ENCODE measurements at regions not wholly inside any gene's neighbourhood (a gene's known extent, or its start where the extent isn't known, plus 50 kb on each side); places are given as distances from the start of the nearest gene placed in this dataset.

DNA sequence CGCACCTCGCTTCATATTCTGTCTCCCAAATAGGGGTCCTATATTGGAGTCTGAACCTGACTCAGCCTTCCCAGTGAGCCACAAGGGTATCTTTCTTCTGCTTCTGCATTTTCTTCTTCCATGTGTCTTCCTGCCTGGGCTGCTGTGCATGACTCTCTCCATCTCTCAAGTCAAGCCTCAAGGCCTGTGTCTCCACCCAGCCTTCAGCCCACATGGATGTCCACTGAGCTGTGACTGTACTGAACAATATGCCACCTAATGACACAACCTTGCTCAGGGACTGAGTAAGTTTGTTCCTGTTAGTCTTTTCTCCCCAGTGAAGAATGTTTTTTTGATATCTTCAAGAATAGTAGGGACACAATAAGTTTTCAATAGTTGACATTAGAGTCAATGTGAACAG lies 162.7 kb upstream of the TBX20 start:
- no peak for TF ChIP-seq POLR2AphosphoS5 (IDR thresholded peaks at IDR 0.05)
- DNase-seq, result no peak
- 68 to 98% (median 96%) methylated on average over 2 of the region's 2 CpGs for WGBS, 5 donors
- no peak overlapping the region for H3K27ac ChIP-seq
- H3K27me3 ChIP-seq, result peaks cover 0 to 5% (median 0%) of the 10 kb centered on the region in 3 donors
- intact Hi-C loops (cut with DNase I; ENCODE audit: low total_unique reads), result no loop called here
- H3K36me3 ChIP-seq, result no peaks in the 10 kb centered on the region
- no peaks in the 10 kb centered on the region for H3K9me3 ChIP-seq
- no peak overlapping the region for H3K4me3 ChIP-seq
- peaks cover 0 to 4% (median 0%) of the 10 kb centered on the region in 4 donors for H3K4me1 ChIP-seq

- Histone ChIP-seq H3K4me3 (no peak overlapping the region), H3K4me1 (peaks cover 0 to 2% (median 0%) of the 10 kb centered on the region in 4 donors), H3K9me3 (no peaks in the 10 kb centered on the region), H3K27me3 (peaks cover 0 to 5% (median 0%) of the 10 kb centered on the region in 3 donors), H3K27ac (no peak overlapping the region), H3K36me3 (no peaks in the 10 kb centered on the region)
- TF ChIP-seq POLR2AphosphoS5 (IDR thresholded peaks at IDR 0.05) (no peak), EP300 (IDR thresholded peaks at IDR 0.05) (no peak), CTCF (IDR thresholded peaks at IDR 0.05) (no peak), POLR2A (IDR thresholded peaks at IDR 0.05) (no peak)
- DNase-seq, result no peak
- 70 to 85% (median 74%) methylated on average over 6 of the region's 6 CpGs for WGBS, 5 donors
- intact Hi-C loops (cut with DNase I; ENCODE audit: low total_unique reads), result no loop called here
These were observed 161.5 kb upstream of the TBX20 start for GRCh38 chr7:35415411-35415822.

DNA sequence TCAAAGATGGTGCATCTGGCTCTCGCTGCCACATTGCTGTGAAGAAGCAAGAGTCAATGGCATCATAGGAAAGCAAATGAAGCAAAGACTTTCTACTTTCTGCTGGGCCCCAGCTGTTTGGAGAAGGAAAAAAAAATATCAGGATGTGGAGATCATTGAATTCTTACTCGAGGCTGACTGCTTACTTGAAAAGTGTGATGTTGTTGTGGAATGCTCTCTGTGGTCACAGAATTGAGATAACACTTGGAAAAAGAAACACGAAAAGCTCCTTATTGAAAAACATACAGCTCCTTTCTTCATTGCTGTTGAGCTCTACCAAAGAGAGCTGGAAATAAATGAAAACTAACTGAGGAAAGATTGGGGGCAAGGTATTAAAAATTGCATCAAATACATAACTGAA lies 157.4 kb upstream of the TBX20 start:
- 40 to 54% (median 48%) methylated on average over 3 of the region's 3 CpGs for WGBS, 5 donors
- no peaks in the 10 kb centered on the region for H3K9me3 ChIP-seq
- H3K4me3 ChIP-seq, result no peak overlapping the region
- no peak overlapping the region for H3K27ac ChIP-seq
- H3K4me1 ChIP-seq, result no peaks in the 10 kb centered on the region
- no peaks in the 10 kb centered on the region for H3K27me3 ChIP-seq
- intact Hi-C loops (cut with DNase I; ENCODE audit: low total_unique reads), result no loop called here
- no peak for TF ChIP-seq POLR2A (IDR thresholded peaks at IDR 0.05)
- TF ChIP-seq CTCF (IDR thresholded peaks at IDR 0.05), result no peak
- TF ChIP-seq EP300 (IDR thresholded peaks at IDR 0.05), result no peak
- TF ChIP-seq POLR2AphosphoS5 (IDR thresholded peaks at IDR 0.05), result no peak
- H3K36me3 ChIP-seq, result no peaks in the 10 kb centered on the region
- no peak for DNase-seq

- TF ChIP-seq POLR2A (IDR thresholded peaks at IDR 0.05) (no peak), POLR2AphosphoS5 (IDR thresholded peaks at IDR 0.05) (no peak), CTCF (IDR thresholded peaks at IDR 0.05) (no peak), EP300 (IDR thresholded peaks at IDR 0.05) (no peak)
- 58 to 75% (median 64%) methylated on average over 4 of the region's 4 CpGs for WGBS, 5 donors
- no peak for DNase-seq
These were observed 151.6 kb upstream of the TBX20 start for GRCh38 chr7:35405461-35405860.

GRCh38 chr7:35401217-35401879 lies 147.4 kb upstream of the TBX20 start:
- H3K4me3 ChIP-seq, result no peak overlapping the region
- DNase-seq, result no peak
- TF ChIP-seq POLR2AphosphoS5 (IDR thresholded peaks at IDR 0.05), result no peak
- no peak for TF ChIP-seq POLR2A (IDR thresholded peaks at IDR 0.05)
- TF ChIP-seq EP300 (IDR thresholded peaks at IDR 0.05), result no peak
- no peak for TF ChIP-seq CTCF (IDR thresholded peaks at IDR 0.05)
- no peaks in the 10 kb centered on the region for H3K36me3 ChIP-seq
- intact Hi-C loops (cut with DNase I; ENCODE audit: low total_unique reads), result no loop called here
- H3K4me1 ChIP-seq, result no peaks in the 10 kb centered on the region
- H3K27ac ChIP-seq, result no peak overlapping the region
- H3K27me3 ChIP-seq, result no peaks in the 10 kb centered on the region
- H3K9me3 ChIP-seq, result no peaks in the 10 kb centered on the region
- 84 to 92% (median 88%) methylated on average over 7 to 8 of the region's 8 CpGs for WGBS, 5 donors

More at GRCh38 chr7:35405461-35405860, 151.6 kb upstream of the TBX20 start:
- intact Hi-C loops (cut with DNase I; ENCODE audit: low total_unique reads), result no loop called here
- Histone ChIP-seq H3K4me3 (no peak overlapping the region), H3K9me3 (no peaks in the 10 kb centered on the region), H3K36me3 (no peaks in the 10 kb centered on the region), H3K27me3 (no peaks in the 10 kb centered on the region), H3K27ac (no peak overlapping the region), H3K4me1 (no peaks in the 10 kb centered on the region)
